ENCODE measurements at regions not wholly inside any gene's neighbourhood (a gene's known extent, or its start where the extent isn't known, plus 50 kb on each side); places are given as distances from the start of the nearest gene placed in this dataset.
"Not testable (repeated sequence)": the region's sequence is repeated elsewhere in the genome, so short reads cannot be mapped to it uniquely, and the experiment has no call there.

GRCh38 chr1:29607236-29607635 is 370.9 kb downstream of the PTPRU start:
- Mint-ChIP-seq H3K27ac (no peak overlapping the region), H3K27me3 (peaks cover 13% of the 10 kb centered on the region), H3K9me3 (no peaks in the 10 kb centered on the region), H3K4me1 (no peaks in the 10 kb centered on the region), H3K4me3 (no peak overlapping the region), H3K36me3 (ENCODE audit: low read depth) (no peaks in the 10 kb centered on the region)
- CTCF ChIA-PET, result no interaction called here
- no peak for DNase-seq
- POLR2A ChIA-PET, result no interaction called here

GRCh38 chr1:29604796-29605195 is 368.5 kb downstream of the PTPRU start:
- H3K4me1 Mint-ChIP-seq; DNase-seq; POLR2A ChIA-PET; H3K27ac Mint-ChIP-seq; H3K4me3 Mint-ChIP-seq; H3K9me3 Mint-ChIP-seq; H3K36me3 Mint-ChIP-seq (ENCODE audit: low read depth); CTCF ChIA-PET: not testable (repeated sequence)
- H3K27me3 Mint-ChIP-seq, result peaks cover 11% of the 10 kb centered on the region

- POLR2A ChIA-PET, result no interaction called here
- Mint-ChIP-seq H3K36me3 (ENCODE audit: low read depth) (no peaks in the 10 kb centered on the region), H3K4me1 (no peaks in the 10 kb centered on the region), H3K27ac (no peak overlapping the region), H3K4me3 (no peak overlapping the region), H3K9me3 (no peaks in the 10 kb centered on the region), H3K27me3 (peaks cover 11% of the 10 kb centered on the region)
- CTCF ChIA-PET, result no interaction called here
- no peak for DNase-seq
Observed at GRCh38 chr1:29603622-29604021, 367.3 kb downstream of the PTPRU start.

- ChIA-PET CTCF (no interaction called here), POLR2A (no interaction called here)
- Mint-ChIP-seq H3K4me1 (no peaks in the 10 kb centered on the region), H3K36me3 (ENCODE audit: low read depth) (no peaks in the 10 kb centered on the region), H3K9me3 (no peaks in the 10 kb centered on the region), H3K27ac (no peak overlapping the region), H3K27me3 (peaks cover 7% of the 10 kb centered on the region), H3K4me3 (no peak overlapping the region)
- DNase-seq, result no peak
Observed at GRCh38 chr1:29602203-29602602, 365.9 kb downstream of the PTPRU start.

DNA sequence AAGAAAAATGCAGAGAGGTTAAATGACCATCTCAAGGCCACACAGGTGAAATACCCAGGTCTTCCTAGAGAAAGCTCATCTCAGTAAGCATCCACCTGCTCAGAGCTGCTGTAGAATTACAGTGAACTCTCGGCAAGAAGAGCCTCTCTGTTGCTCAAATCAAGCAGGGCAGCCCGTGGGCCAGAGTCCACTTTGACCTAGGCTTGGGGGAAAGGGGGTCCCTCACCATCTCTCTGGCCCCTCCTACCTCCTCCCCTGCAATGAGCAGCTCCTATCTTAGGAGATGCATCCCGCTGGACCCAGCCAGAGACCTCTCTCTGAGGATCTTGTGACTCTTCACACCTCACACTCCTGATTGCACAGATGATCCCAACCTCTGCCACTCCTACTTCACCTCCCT is 364.7 kb downstream of the PTPRU start:
- Mint-ChIP-seq H3K36me3 (ENCODE audit: low read depth) (no peaks in the 10 kb centered on the region), H3K9me3 (no peaks in the 10 kb centered on the region), H3K4me1 (no peaks in the 10 kb centered on the region), H3K27ac (no peak overlapping the region), H3K27me3 (peaks cover 7% of the 10 kb centered on the region), H3K4me3 (no peak overlapping the region)
- DNase-seq, result no peak
- ChIA-PET CTCF (no interaction called here), POLR2A (no interaction called here)

DNA sequence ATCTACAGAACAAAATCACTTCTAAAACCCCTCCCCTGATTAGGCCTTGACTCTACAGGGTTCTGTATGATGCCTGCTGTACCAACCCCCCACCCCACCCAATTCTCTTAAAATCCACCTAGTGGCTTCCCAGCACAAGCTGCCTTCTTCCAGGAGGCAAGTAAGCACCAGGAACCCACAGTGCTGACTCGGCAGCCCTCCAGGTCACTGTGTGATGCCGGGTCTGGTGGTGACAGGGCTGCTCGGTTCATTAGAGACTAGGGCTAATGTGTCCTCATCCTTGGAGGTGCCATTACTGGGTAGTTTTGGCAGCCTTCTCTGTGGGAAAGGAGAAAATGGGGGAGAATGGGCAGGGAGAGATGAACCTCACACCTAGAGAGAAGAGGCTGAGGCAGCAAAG is 363.5 kb downstream of the PTPRU start:
- Mint-ChIP-seq H3K9me3 (no peaks in the 10 kb centered on the region), H3K36me3 (ENCODE audit: low read depth) (no peaks in the 10 kb centered on the region), H3K4me3 (no peak overlapping the region), H3K4me1 (no peaks in the 10 kb centered on the region), H3K27ac (no peak overlapping the region), H3K27me3 (peaks cover 4% of the 10 kb centered on the region)
- CTCF ChIA-PET, result no interaction called here
- DNase-seq, result no peak
- POLR2A ChIA-PET, result no interaction called here

- Mint-ChIP-seq H3K4me1 (no peaks in the 10 kb centered on the region), H3K4me3 (no peak overlapping the region), H3K9me3 (no peaks in the 10 kb centered on the region), H3K36me3 (ENCODE audit: low read depth) (no peaks in the 10 kb centered on the region), H3K27me3 (peaks cover 2% of the 10 kb centered on the region), H3K27ac (no peak overlapping the region)
- ChIA-PET CTCF (no interaction called here), POLR2A (no interaction called here)
- DNase-seq, result no peak
Observed at GRCh38 chr1:29599071-29599470, 362.7 kb downstream of the PTPRU start.

DNA sequence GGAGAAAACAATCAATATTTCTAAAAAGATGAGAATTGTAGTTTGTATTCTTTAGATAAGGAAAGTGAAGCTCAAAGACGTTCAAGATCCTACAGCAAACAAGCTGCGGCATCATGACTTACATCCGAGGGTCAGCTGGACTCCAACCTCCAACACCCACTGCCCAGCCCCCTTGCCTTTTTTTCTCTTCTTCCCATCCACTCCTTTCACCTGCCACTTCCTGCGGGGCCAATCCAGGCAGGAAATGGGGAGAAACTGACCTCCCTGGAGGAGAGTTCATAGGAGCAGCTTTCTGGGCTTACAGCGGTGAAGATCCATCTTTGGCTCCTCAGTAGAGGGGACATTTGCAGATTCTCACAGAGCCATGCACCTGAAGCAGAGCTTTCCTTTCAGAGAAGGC is 361.5 kb downstream of the PTPRU start:
- no peak for DNase-seq
- ChIA-PET POLR2A (no interaction called here), CTCF (no interaction called here)
- H3K27ac Mint-ChIP-seq, result no peak overlapping the region
- no peak overlapping the region for H3K4me3 Mint-ChIP-seq
- no peaks in the 10 kb centered on the region for H3K36me3 Mint-ChIP-seq (ENCODE audit: low read depth)
- no peaks in the 10 kb centered on the region for H3K27me3 Mint-ChIP-seq
- H3K4me1 Mint-ChIP-seq, result no peaks in the 10 kb centered on the region
- H3K9me3 Mint-ChIP-seq, result no peaks in the 10 kb centered on the region

DNA sequence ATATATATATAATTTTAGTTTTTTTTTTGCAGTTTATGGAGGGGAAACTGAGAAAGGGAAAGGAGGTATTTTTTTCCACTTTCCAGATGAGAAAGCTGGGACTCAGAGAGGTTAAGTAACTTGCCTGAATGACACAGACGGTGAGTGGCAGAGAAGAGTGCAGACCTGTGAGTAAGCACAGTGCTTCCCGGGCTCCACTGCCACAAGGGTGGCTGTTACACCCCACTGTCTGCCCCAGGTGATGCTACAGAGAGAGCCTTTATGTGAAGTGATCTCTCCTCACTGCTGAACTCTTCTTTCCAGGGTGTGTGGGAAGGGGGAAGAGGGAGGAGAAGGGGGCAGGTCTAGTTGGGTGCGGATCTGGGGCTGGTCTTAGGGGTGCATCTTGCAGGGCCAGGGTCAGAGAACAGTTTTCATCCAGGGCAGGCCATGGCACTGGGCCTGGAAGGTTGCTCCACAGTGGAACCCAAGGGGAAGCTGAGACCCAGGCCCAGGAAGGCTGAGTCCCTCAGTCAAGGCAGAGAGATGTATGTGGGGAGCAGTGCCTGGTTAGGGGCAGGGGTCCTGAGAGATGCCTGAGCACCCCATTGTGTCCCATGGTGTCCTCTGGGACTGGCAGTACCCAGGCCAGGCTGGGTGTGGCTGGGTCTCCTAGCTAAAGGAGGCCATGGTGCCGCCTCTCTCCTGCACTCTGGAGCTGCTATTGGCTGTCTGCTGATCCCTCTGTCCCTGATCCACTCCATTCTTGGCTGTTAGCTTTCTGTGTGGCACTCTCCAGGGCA is 357.5 kb downstream of the PTPRU start:
- CTCF ChIA-PET, result no interaction called here
- DNase-seq, result no peak
- Mint-ChIP-seq H3K4me3 (no peak overlapping the region), H3K27me3 (no peaks in the 10 kb centered on the region), H3K4me1 (no peaks in the 10 kb centered on the region), H3K9me3 (no peaks in the 10 kb centered on the region), H3K36me3 (ENCODE audit: low read depth) (no peaks in the 10 kb centered on the region), H3K27ac (no peak overlapping the region)
- POLR2A ChIA-PET, result no interaction called here

DNA sequence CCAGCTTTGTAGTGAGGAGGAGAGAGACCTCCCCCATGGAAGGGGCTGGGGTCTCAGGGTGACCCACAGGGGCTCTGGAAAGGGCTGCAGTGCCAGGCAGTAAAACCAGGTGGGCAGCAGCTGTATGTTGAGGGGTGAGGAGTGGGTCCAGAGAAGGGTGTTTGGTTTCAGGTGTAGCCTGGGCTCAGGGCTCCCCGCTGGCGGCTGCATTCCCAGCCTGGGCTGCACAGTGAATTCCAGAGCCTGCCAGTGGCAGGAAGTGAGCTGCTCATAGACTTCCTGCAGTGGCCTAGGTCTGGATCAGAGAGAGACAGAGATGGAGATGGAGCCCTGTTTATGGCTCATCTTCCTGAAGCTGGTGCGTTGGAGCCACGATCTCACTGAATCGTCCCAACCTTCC is 356.4 kb downstream of the PTPRU start:
- Mint-ChIP-seq H3K27me3 (no peaks in the 10 kb centered on the region), H3K9me3 (no peaks in the 10 kb centered on the region), H3K27ac (no peak overlapping the region), H3K36me3 (ENCODE audit: low read depth) (no peaks in the 10 kb centered on the region), H3K4me1 (no peaks in the 10 kb centered on the region), H3K4me3 (no peak overlapping the region)
- ChIA-PET POLR2A (no interaction called here), CTCF (no interaction called here)
- no peak for DNase-seq

DNA sequence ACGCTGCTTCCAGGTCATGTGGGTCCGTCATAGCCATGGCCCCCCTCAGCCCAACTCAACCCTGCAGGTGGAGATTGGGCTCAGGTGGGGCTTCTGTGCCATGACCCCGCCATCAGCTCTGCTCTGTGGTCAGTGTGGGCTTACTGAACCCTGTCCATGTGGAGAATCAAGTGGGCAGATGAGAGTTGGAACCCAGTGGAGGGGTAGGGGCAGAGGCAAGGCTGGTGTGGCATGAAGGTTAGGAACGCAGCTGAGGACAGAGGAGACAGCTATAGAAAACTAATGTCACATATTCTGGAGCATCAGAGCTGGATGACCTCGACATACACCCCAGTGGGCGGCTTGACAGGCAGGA is 355.9 kb downstream of the PTPRU start:
- CTCF ChIA-PET, result no interaction called here

DNA sequence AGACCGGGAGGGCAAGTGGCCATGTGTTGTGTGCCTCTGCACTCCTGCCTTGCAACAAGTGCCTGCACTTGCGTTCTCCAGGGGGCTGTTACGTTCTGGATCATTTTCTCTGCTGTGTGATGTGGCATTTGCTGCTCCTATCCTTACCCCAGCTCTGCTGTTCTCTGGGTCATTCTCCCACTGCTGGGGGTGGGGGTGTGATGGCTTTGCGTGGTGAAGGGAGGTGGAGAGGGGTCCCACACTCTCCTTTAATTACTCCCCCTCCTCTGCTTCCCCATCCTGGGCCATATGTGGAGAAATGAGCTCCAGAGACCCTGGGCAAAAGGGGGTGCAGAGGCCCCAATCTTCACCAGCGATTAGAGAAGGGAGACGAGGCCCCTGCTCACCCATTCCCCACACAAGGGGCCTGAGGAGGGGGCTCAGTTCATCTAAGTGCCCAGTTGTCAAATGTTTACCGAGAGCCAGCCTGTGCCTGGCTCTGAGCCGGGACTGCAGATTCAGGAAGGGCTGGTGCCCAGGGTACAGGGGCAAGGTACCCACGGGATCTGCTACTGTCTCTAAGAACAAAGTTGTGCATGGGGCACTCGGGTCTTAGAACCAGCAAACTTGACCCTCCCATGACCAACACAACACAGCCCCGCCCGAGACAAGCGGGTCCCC is 355.4 kb downstream of the PTPRU start:
- Mint-ChIP-seq H3K36me3 (ENCODE audit: low read depth) (no peaks in the 10 kb centered on the region), H3K4me1 (no peaks in the 10 kb centered on the region), H3K9me3 (no peaks in the 10 kb centered on the region), H3K27me3 (no peaks in the 10 kb centered on the region), H3K27ac (no peak overlapping the region), H3K4me3 (no peak overlapping the region)
- ChIA-PET POLR2A (no interaction called here), CTCF (no interaction called here)
- no peak for DNase-seq

More for the DNA sequence above, 355.9 kb downstream of the PTPRU start:
- Mint-ChIP-seq H3K4me3 (no peak overlapping the region), H3K9me3 (no peaks in the 10 kb centered on the region), H3K36me3 (ENCODE audit: low read depth) (no peaks in the 10 kb centered on the region), H3K27ac (no peak overlapping the region), H3K27me3 (no peaks in the 10 kb centered on the region), H3K4me1 (no peaks in the 10 kb centered on the region)
- POLR2A ChIA-PET, result no interaction called here
- DNase-seq, result no peak

DNA sequence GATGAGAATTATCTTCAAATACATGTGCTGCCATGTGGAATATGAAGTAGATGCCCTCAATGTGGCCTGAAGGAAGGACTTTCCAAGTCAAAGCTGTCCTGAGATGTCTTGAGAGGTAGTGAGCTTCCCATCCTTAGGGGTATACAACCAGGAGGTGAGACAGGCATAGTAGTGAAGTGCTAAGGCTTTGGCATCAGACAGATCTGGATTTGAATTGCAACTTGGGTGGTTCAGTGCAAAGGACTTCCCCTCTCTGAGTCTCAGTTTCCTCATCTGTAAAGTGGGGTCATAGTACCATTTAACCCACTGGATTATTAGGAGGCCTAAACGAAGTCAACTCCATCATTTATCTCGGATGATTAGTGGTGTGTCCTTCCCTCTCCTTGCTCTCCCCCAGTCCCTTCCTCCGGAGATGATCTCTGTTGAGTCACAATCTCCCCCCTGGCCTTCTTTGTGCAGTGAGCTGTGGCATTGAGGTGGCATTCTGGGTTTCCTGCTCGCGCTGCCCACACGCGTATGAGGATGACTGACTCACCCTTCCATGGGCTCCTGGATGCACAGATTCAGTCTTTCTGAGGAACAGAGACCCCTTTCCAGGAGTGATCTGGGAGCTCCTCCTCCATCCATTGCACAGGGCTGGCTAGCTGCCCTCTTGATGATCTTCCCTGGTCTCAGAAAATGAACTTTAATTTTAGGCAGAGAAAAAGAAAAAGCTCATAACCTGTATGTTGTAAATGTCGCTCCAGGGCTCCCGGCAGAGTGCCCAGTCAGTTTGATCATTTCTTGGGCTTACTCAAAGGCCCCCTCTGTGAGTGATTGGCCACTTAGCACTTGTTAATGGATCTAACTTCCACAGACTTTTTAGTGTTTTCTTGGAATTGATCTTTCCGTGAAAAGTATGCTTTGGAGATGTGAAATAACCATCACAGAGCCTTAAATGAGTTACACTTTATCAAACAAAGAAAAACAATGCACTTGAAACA is 354.6 kb downstream of the PTPRU start:
- ChIA-PET POLR2A (no interaction called here), CTCF (no interaction called here)
- H3K27me3 Mint-ChIP-seq, result no peaks in the 10 kb centered on the region
- H3K27ac Mint-ChIP-seq, result no peak overlapping the region
- H3K4me1 Mint-ChIP-seq, result no peaks in the 10 kb centered on the region
- H3K36me3 Mint-ChIP-seq (ENCODE audit: low read depth), result no peaks in the 10 kb centered on the region
- DNase-seq, result no peak
- no peaks in the 10 kb centered on the region for H3K9me3 Mint-ChIP-seq
- H3K4me3 Mint-ChIP-seq, result no peak overlapping the region
